Adrenal gland (tissue), 9 donors: ENCODE measurements at regions not wholly inside any gene's neighbourhood (a gene's known extent, or its start where the extent isn't known, plus 50 kb on each side); places are given as distances from the start of the nearest gene placed in this dataset.

ENCODE experiments used
- DNase-seq, 7 donors: peaks; one replicate each; pipeline ENCODE4 v3.0.0-alpha.2; 2019 to 2020
- H3K27ac ChIP-seq, 5 donors: fragments of 200-600 bp; sonication (generic) in 4 of 5; 1 replicate in 3 of 5; 2 replicates in 2 of 5; pipeline versions ENCODE4 v1.5.1 to v1.8.0; 2016 to 2020; ENCODE audit warnings: mild to moderate bottlenecking in 1 of 5
- H3K27me3 ChIP-seq: fragments of 200-600 bp; 2 replicates; pipeline ENCODE4 v1.8.0; 2021
- H3K36me3 ChIP-seq, 2 donors: fragments of 200-600 bp; replicated peaks in 1 of 2; 1 replicate in 1 of 2; 2 replicates in 1 of 2; pipeline versions ENCODE4 v1.5.1 to v1.8.0; 2018 to 2022
- H3K4me1 ChIP-seq, 2 donors: fragments of 200-600 bp; replicated peaks in 1 of 2; 1 replicate in 1 of 2; 2 replicates in 1 of 2; pipeline versions ENCODE4 v1.5.1 to v1.8.0; 2018 to 2021
- H3K4me3 ChIP-seq, 4 donors: fragments of 200-600 bp; sonication (generic) in 3 of 4; one replicate each; pipeline ENCODE4 v1.5.1; 2016 to 2018
- H3K9me3 ChIP-seq, 3 donors: fragments of 200-600 bp; sonication (generic) in 1 of 3; replicated peaks in 1 of 3; 1 replicate in 2 of 3; 2 replicates in 1 of 3; pipeline versions ENCODE4 v1.5.1 to v1.8.0; 2016 to 2021
- POLR2A ChIP-seq, 2 donors: fragments of 450-650 bp; IDR thresholded peaks; one replicate each; pipeline ENCODE4 v1.6.1; 2017; ENCODE audit warnings: antibody characterized with exemption in 2 of 2, mild to moderate bottlenecking in 2 of 2, moderate library complexity in 1 of 2
- WGBS, 4 donors: extraction: QIAGEN DNeasy Blood & Tissue Kit in 2 of 4; methylation state at CpG; one replicate each; pipeline versions ENCODE4 v1.1.5 to v1.1.7; 2013 to 2017; 5-methylcytosine and 5-hydroxymethylcytosine counted together
- intact Hi-C, 2 donors: fragments of 100-400 bp; cut with DNase I; formaldehyde crosslinking; loops; one replicate each; pipeline versions ENCODE4 v1.14.1 to v1.15.0; 2022 to 2023
- TF ChIP-seq, protein P1 (sequence below), 6 experiments: fragments of 450-650 bp in 4 of 6; fragments of 200-600 bp in 2 of 6; sonication (generic) in 1 of 6; IDR thresholded peaks; 1 replicate in 5 of 6; 2 replicates in 1 of 6; pipeline versions ENCODE4 v1.5.1 to v1.8.0; 2016 to 2021; ENCODE audit warnings: antibody characterized with exemption in 6 of 6, mild to moderate bottlenecking in 2 of 6, moderate library complexity in 1 of 6
- donor health status: healthy with polysubstance abuse.
- donor health status: Bipolar disorder and iron deficiency.
- donor health status: DM: yes; HTN: yes; CAD: no.
- donor health status: DM: no; HTN: no; CAD: no.
- donor health status: DM: no; HTN: no; CAD: no.

DNA sequence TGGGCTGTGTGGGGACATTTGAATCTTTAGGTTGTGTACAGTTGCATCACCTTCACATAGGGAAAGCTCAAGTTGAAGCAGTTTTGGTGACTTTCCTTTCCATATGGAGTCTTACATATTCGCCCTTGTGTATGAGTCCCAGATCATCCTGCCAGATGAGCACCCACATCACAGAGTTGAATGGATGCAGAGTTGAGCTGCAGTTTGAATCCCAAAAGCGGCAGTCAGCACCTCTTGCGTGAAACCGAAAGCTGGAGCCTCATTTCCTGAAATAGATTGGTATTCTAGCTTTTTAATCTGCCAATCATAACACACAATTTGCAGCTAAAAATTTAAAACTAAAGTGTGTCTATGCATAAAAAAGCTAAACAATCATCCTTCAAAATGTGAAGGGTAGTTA lies 162.9 kb upstream of the DIPK2B start:
- peaks cover 5% of the 10 kb centered on the region for H3K27me3 ChIP-seq
- intact Hi-C loops: no loop called here
- TF ChIP-seq, protein P1, sequence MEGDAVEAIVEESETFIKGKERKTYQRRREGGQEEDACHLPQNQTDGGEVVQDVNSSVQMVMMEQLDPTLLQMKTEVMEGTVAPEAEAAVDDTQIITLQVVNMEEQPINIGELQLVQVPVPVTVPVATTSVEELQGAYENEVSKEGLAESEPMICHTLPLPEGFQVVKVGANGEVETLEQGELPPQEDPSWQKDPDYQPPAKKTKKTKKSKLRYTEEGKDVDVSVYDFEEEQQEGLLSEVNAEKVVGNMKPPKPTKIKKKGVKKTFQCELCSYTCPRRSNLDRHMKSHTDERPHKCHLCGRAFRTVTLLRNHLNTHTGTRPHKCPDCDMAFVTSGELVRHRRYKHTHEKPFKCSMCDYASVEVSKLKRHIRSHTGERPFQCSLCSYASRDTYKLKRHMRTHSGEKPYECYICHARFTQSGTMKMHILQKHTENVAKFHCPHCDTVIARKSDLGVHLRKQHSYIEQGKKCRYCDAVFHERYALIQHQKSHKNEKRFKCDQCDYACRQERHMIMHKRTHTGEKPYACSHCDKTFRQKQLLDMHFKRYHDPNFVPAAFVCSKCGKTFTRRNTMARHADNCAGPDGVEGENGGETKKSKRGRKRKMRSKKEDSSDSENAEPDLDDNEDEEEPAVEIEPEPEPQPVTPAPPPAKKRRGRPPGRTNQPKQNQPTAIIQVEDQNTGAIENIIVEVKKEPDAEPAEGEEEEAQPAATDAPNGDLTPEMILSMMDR (IDR thresholded peaks at IDR 0.05): no peak
- no peak for TF ChIP-seq POLR2A (IDR thresholded peaks at IDR 0.05)
- no peaks in the 10 kb centered on the region for H3K9me3 ChIP-seq
- H3K27ac ChIP-seq: no peak overlapping the region
- WGBS, 4 donors: 77 to 94% (median 84%) methylated on average over 3 to 4 of the region's 4 CpGs
- DNase-seq: no peak
- H3K4me1 ChIP-seq: no peaks in the 10 kb centered on the region
- no peak overlapping the region for H3K4me3 ChIP-seq
- no peaks in the 10 kb centered on the region for H3K36me3 ChIP-seq

DNA sequence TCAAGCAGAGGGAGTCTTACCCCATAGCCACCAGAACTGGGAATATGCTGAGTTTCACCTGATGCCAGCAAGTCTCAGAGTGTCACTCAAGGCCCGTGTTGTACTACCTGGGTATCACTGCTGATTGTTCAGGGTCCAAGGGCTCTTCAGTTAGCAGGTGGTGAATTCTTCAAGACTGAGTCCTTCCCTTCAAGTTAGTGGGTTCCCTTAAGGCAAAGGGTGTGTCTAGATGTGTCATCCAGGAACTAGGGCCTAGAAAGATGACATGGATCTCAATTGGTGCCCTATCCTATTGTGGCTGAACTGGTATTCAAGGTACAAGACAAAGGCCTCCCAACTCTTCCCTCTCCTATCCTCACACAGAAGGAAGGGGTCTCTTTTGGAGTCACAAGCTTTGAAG lies 159.9 kb upstream of the DIPK2B start:
- Histone ChIP-seq H3K9me3 (no peaks in the 10 kb centered on the region), H3K27me3 (peaks cover 5% of the 10 kb centered on the region), H3K27ac (no peak overlapping the region), H3K4me1 (no peaks in the 10 kb centered on the region), H3K4me3 (no peak overlapping the region), H3K36me3 (no peaks in the 10 kb centered on the region)
- TF ChIP-seq, protein P1 (IDR thresholded peaks at IDR 0.05): no peak
- no peak for TF ChIP-seq POLR2A (IDR thresholded peaks at IDR 0.05)
- 75 to 96% (median 90%) methylated on average over 1 of the region's 1 CpG; no CpG with 5 or more reads in 1 of the 4 donors for WGBS, 4 donors
- intact Hi-C loops: no loop called here
- DNase-seq: no peak

DNA sequence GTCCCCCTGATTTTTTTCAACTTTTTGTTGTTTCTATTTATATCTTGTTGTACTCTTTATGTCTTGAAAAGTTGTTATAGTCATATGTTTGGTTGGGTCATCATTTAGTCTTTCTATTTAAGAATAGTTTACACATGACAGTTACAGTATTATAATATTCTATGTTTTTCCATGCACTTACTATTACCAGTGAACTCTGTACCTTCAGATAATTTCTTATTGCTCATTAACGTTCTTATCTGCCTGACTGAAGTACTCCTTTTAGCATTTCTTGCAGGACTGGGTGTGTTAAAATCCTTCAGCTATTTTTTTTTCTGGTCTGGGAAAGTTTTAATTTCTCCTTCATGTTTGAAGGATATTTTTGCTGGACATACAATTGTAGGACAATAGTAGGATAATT lies 157.7 kb upstream of the DIPK2B start:
- H3K9me3 ChIP-seq: no peaks in the 10 kb centered on the region
- H3K36me3 ChIP-seq: no peaks in the 10 kb centered on the region
- H3K27ac ChIP-seq: no peak overlapping the region
- DNase-seq: no peak
- H3K4me1 ChIP-seq: no peaks in the 10 kb centered on the region
- TF ChIP-seq POLR2A (IDR thresholded peaks at IDR 0.05): no peak
- TF ChIP-seq, protein P1 (IDR thresholded peaks at IDR 0.05): no peak
- intact Hi-C loops: no loop called here
- WGBS, 4 donors: 27 to 43% (median 31%) methylated on average over 1 of the region's 1 CpG
- peaks cover 5% of the 10 kb centered on the region for H3K27me3 ChIP-seq
- H3K4me3 ChIP-seq: no peak overlapping the region

DNA sequence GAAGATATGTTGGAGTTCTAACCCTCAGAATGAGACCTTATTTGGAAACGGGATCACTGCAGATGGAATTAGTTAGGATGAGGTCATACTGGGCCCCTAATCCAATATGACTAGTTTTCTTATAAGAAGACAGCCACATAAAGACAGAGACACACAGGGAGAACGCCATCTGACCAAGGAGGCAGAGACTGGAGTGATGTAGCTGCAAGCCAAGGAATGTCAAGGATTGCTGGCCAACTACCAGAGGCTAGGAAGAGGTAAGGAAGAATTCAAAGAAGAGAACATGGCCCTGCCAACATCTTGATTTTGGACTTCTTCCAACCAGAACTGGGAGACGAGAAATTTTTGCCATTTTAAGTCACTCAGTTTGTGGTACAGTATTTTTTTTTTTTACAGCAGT lies 152.8 kb upstream of the DIPK2B start:
- Histone ChIP-seq H3K9me3 (no peaks in the 10 kb centered on the region), H3K27me3 (no peaks in the 10 kb centered on the region), H3K36me3 (no peaks in the 10 kb centered on the region), H3K4me1 (no peaks in the 10 kb centered on the region), H3K27ac (no peak overlapping the region), H3K4me3 (no peak overlapping the region)
- intact Hi-C loops: no loop called here
- WGBS, 4 donors: 49 to 76% (median 55%) methylated on average over 2 to 3 of the region's 3 CpGs
- no peak for DNase-seq
- TF ChIP-seq, protein P1 (IDR thresholded peaks at IDR 0.05): no peak
- TF ChIP-seq POLR2A (IDR thresholded peaks at IDR 0.05): no peak
